Activated naive CD8-positive, alpha-beta T cell treated with anti-CD3 and anti-CD28 coated beads, Interleukin-2, amount 50 U/mL, for 24 hours (primary cell): ENCODE measurements at regions not wholly inside any gene's neighbourhood (a gene's known extent, or its start where the extent isn't known, plus 50 kb on each side); places are given as distances from the start of the nearest gene placed in this dataset.

Source experiments
- ATAC-seq: fragments of 150-1000 bp; cut with Tn5 transposase; one replicate; pipeline ENCODE4 v1.10.0; 2021
- DNase-seq: peaks from one replicate; pipeline ENCODE4 v3.0.0; 2021
- H3K27ac Mint-ChIP-seq: one replicate; pipeline ENCODE4 v1.8.0; 2021; ENCODE audit warnings: mild to moderate bottlenecking, mixed read lengths
- H3K27me3 Mint-ChIP-seq: one replicate; pipeline ENCODE4 v1.8.0; 2021; ENCODE audit warnings: mixed read lengths
- H3K36me3 Mint-ChIP-seq: one replicate; pipeline ENCODE4 v1.8.0; 2021; ENCODE audit warnings: low read depth, mixed read lengths
- H3K4me1 Mint-ChIP-seq: one replicate; pipeline ENCODE4 v1.8.0; 2021; ENCODE audit warnings: mixed read lengths
- H3K4me3 Mint-ChIP-seq: one replicate; pipeline ENCODE4 v1.8.0; 2021; ENCODE audit warnings: mild to moderate bottlenecking, moderate library complexity, mixed read lengths
- H3K9me3 Mint-ChIP-seq: one replicate; pipeline ENCODE4 v1.8.0; 2021; ENCODE audit warnings: mixed read lengths

DNA sequence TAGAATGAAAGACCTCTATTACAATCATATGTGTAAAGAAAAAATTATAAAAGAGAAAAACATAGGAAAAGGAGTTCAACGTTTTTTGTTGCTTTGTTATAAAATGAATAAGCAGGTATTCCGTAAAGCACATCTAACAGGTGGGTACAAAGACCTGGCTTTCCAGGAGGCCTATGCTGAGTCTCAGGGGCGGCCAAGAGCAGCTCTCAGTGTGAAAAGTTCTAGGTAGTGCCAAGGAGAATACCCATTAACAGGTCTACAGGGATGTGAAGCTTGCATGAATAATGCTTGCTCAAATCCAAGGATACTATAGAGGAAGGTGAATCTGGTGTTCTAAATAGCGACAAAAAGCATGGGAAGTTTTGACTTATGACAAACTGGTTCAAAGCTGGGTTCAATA, 944.4 kb downstream of the PDHA2 start:
- no peak overlapping the region for H3K4me3 Mint-ChIP-seq
- no peaks in the 10 kb centered on the region for H3K4me1 Mint-ChIP-seq
- H3K36me3 Mint-ChIP-seq, result no peaks in the 10 kb centered on the region
- no peak overlapping the region for H3K27ac Mint-ChIP-seq
- no peak for ATAC-seq
- DNase-seq, result no peak
- H3K9me3 Mint-ChIP-seq, result peaks cover 5% of the 10 kb centered on the region
- H3K27me3 Mint-ChIP-seq, result no peaks in the 10 kb centered on the region

DNA sequence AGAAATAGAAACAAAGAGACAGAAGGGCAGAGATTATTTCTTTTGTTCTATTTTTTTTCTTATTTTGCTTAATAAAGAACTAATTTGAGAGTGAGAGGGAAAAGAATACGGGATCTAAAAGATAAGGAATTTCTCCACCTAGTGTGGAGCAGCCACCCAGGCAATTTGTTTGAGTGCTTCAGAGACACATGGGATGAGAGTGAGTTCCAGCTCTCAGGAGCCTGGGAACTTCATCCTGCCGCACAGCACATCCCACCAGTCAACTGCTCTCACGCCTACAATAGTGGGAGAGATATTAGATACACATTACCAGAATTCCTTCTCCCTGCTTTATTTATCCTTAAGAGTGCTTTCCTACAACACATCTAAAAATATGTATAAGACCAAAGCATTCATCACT, 946.4 kb downstream of the PDHA2 start:
- Mint-ChIP-seq H3K27me3 (no peaks in the 10 kb centered on the region), H3K36me3 (no peaks in the 10 kb centered on the region), H3K4me3 (no peak overlapping the region), H3K4me1 (no peaks in the 10 kb centered on the region), H3K27ac (no peak overlapping the region), H3K9me3 (no peaks in the 10 kb centered on the region)
- DNase-seq, result no peak
- ATAC-seq, result no peak

DNA sequence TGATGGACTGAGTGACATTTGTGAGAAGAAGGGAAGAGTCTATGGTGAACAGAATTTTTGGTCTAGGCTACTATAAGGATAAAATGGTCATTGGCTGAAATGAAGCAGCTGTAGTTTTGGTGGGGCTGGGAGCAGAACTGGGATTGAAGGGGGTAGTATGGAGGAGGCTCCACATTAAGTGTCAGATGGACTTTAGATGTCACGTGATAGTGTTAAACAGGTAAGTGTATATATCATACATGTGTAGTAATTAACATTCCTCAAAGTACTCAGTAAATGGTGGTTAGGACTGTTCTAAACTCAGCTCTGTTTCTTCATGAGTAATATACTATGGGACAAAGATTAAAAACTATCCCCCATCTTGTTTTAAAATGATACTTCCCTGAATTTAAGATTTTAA, 947.9 kb downstream of the PDHA2 start:
- no peak for ATAC-seq

DNA sequence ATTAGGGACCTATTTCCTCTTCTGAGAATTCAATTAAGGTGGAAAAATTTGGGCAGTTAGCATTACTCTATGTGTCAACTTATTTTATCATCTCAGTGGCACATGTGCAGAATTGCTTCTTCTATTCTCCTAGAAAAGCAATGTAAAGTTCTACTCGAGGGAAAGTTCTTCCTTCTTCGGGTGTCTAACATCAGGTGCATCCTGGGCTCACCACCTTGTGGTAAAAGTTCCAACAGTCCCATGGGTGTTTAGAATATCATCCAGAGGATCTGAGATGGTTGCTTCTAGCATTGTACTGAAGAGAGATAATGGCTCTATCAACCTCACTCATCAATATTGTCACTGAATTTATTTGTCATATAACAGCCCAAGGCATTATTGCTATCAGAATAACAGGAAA, 969.7 kb downstream of the PDHA2 start:
- Mint-ChIP-seq H3K4me1 (no peaks in the 10 kb centered on the region), H3K4me3 (no peak overlapping the region), H3K36me3 (no peaks in the 10 kb centered on the region)

More for the DNA sequence above, 947.9 kb downstream of the PDHA2 start:
- Mint-ChIP-seq H3K9me3 (no peaks in the 10 kb centered on the region), H3K4me3 (no peak overlapping the region), H3K27ac (no peak overlapping the region), H3K27me3 (no peaks in the 10 kb centered on the region), H3K36me3 (no peaks in the 10 kb centered on the region), H3K4me1 (no peaks in the 10 kb centered on the region)
- DNase-seq, result no peak

DNA sequence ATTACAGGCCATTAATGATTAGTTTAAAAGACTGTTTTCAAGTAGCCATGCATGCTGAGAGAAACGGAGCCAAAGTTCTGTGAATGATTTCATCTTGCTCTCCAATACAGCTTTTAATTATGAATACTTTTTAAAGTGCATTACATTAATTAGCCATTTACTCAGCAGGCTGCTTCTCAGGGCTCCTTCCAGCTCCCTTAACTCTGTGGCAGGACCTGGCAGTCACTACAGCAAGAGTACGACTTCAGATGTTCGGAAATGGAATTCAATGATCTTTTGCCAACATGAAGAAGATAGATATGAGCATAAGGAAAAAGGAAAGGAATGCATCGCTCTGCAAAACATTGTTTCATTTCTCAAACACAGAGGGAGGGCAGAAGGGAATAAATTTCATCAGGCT, 987.2 kb downstream of the PDHA2 start:
- H3K27ac Mint-ChIP-seq, result no peak overlapping the region
- no peak overlapping the region for H3K4me3 Mint-ChIP-seq
- H3K9me3 Mint-ChIP-seq, result peaks cover 5% of the 10 kb centered on the region
- H3K4me1 Mint-ChIP-seq, result no peaks in the 10 kb centered on the region
- H3K27me3 Mint-ChIP-seq, result no peaks in the 10 kb centered on the region
- ATAC-seq (no peak), DNase-seq (no peak)
- no peaks in the 10 kb centered on the region for H3K36me3 Mint-ChIP-seq

More for the DNA sequence above, 969.7 kb downstream of the PDHA2 start:
- Mint-ChIP-seq H3K9me3 (peaks cover 4% of the 10 kb centered on the region), H3K27me3 (no peaks in the 10 kb centered on the region), H3K27ac (no peak overlapping the region)
- ATAC-seq (no peak), DNase-seq (no peak)

DNA sequence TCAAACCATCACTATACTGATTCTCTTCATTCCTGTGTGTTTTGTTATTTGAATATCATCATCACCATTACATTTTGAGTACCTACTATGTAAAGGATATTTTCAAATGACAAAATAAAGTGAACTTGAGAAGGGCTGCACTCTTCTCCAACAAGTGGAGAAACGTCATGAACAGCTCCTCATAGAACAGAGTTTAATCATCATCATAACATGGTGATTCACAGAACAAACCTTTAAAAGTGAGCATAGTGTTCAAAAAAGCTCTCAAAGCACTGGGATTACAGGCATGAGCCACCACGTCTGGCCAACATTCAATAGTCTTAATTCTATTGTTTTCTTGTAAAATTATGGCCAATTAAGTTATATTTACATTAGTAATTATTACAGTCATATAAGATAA, 993.9 kb downstream of the PDHA2 start:
- Mint-ChIP-seq H3K27ac (no peak overlapping the region), H3K4me3 (no peak overlapping the region), H3K27me3 (no peaks in the 10 kb centered on the region), H3K36me3 (no peaks in the 10 kb centered on the region), H3K4me1 (no peaks in the 10 kb centered on the region), H3K9me3 (peaks cover 5% of the 10 kb centered on the region)
- DNase-seq (no peak), ATAC-seq (no peak)

DNA sequence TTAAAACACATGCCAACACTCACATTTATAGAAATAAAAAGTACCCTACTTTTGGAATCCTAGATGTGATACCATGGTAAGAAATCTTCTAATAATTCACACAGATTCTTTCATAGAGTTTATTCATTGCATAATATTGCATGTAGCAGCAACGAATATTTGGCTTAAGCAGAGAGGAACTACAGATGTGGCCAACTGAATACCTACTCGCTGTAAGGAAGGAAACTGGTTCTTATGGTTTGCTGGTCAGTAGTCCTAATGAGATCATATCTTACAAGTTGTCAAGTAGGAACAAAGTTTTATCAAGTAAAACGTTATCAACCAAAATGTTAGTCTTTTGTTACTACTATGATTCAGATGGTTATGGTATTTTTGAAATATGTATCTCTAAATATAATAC, 996.1 kb downstream of the PDHA2 start:
- no peak overlapping the region for H3K27ac Mint-ChIP-seq
- DNase-seq, result no peak
- H3K27me3 Mint-ChIP-seq, result no peaks in the 10 kb centered on the region
- H3K4me1 Mint-ChIP-seq, result no peaks in the 10 kb centered on the region
- H3K9me3 Mint-ChIP-seq, result no peaks in the 10 kb centered on the region
- no peak for ATAC-seq
- no peak overlapping the region for H3K4me3 Mint-ChIP-seq
- no peaks in the 10 kb centered on the region for H3K36me3 Mint-ChIP-seq

DNA sequence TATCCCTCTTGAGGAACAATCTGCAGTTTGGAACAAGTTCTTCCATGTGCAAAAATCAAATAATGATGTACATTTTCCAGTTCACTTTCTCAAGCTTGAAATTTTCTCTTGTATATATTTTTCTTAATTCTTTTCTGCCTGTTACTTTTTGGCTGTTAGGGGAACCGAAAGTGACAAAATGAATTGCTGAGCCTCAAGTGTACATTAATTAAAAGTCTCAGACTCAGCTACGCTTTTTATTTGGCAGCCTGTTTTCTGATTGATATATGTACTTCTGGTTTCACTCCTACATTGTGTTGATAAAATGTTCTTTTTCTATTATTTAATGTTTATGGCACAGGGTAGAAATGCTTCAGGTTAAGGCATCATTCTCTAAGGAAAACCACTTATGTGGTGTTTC, 999.5 kb downstream of the PDHA2 start:
- H3K27ac Mint-ChIP-seq, result no peak overlapping the region
- no peak overlapping the region for H3K4me3 Mint-ChIP-seq
- DNase-seq, result no peak
- no peaks in the 10 kb centered on the region for H3K27me3 Mint-ChIP-seq
- ATAC-seq, result no peak
- H3K4me1 Mint-ChIP-seq, result no peaks in the 10 kb centered on the region
- H3K9me3 Mint-ChIP-seq, result peaks cover 5% of the 10 kb centered on the region
- H3K36me3 Mint-ChIP-seq, result no peaks in the 10 kb centered on the region

DNA sequence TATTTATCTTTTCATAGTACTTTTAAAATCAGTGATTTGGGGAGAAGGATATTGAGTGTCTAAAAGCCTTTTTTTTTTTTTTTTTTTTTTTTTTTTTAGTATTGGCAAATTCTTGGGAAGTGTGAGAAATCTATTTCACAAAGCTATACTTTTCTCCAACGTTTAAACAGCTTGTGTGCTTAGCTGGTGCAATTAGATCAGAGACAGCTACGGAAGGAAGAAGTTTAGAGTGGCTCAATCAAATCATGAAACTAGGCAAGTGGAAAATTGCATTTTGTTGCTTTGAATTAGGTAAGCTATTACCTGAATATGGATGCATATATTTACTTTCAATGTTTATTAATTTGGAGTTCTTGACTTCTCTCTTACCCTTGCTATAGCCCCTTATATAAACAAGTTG, 1001.9 kb downstream of the PDHA2 start:
- peaks cover 9% of the 10 kb centered on the region for H3K9me3 Mint-ChIP-seq
- ATAC-seq (no peak), DNase-seq (no peak)
- H3K4me1 Mint-ChIP-seq, result no peaks in the 10 kb centered on the region
- H3K27ac Mint-ChIP-seq, result no peak overlapping the region
- H3K36me3 Mint-ChIP-seq, result no peaks in the 10 kb centered on the region
- no peaks in the 10 kb centered on the region for H3K27me3 Mint-ChIP-seq
- H3K4me3 Mint-ChIP-seq, result no peak overlapping the region

DNA sequence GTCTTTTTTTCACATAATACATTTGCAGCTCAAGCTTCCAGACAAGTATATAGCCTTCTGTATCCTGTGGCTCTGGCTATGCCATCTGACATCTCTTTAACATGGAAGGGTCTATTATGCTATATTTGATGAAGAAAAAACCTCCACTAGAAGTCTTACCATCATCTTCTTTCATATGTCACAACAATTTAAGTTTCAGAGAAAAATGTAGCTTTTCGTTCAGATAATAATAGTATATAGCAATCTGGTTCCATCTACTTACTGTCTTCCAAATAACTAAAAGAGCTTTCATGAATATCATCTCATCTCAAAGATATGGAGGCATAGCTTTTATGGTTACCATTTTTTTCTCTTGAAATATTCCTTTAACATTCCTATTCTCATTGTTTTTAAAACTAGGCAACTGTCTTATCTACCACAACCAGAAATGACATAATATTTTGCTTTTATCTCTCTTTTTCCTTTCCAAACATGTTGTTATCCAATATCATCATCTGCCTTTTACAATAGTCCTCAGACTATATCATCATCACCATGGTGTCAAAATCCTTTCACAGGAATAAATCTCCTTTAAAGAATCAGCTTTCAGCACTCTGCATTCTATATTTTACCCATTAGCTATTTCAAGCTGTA, 1005.1 kb downstream of the PDHA2 start:
- DNase-seq, result no peak
- ATAC-seq, result no peak
- no peaks in the 10 kb centered on the region for H3K36me3 Mint-ChIP-seq

DNA sequence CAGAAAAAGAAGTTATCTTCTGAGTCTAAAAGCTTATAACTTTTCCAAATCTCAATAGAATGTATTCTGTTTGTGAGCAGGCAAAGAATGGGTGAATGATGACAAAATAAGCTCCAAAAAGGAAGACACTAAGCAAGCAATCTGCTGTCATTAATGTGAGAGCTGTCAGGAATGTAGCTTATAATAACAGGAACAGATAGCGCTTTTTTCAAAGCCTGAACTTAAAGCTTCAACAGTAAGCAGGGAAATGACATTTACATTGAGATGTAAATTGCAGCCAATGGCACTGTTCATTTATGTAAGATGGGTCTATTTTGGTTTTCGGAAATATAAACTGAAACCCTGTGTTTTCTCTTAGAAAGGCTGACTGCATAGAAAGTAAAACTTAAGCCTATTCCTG, 1005.9 kb downstream of the PDHA2 start:
- no peak for DNase-seq
- Mint-ChIP-seq H3K4me1 (no peaks in the 10 kb centered on the region), H3K27me3 (no peaks in the 10 kb centered on the region), H3K36me3 (no peaks in the 10 kb centered on the region), H3K4me3 (no peak overlapping the region), H3K9me3 (peaks cover 9% of the 10 kb centered on the region), H3K27ac (no peak overlapping the region)
- no peak for ATAC-seq

More for the DNA sequence above, 1005.1 kb downstream of the PDHA2 start:
- Mint-ChIP-seq H3K4me1 (no peaks in the 10 kb centered on the region), H3K27ac (no peak overlapping the region), H3K4me3 (no peak overlapping the region), H3K9me3 (peaks cover 9% of the 10 kb centered on the region), H3K27me3 (no peaks in the 10 kb centered on the region)

DNA sequence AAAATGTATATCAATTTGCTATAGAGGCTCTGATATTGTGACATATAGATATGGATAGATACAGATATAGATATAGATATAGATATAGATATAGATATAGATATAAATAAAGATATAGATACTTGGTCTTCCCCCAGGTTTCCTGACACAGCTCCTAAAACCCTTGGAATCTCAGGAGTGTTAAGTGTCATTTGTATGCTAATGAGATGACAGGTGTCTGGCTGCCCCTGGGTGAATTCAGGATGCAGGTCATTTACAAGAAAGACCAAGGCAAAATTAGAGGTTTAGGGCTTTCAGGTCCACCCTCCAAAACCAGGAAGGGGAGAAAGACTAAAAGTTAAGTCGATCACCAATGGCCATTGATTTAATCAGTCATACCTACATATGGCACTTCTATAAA, 1034.8 kb downstream of the PDHA2 start:
- Mint-ChIP-seq H3K9me3 (peaks cover 15% of the 10 kb centered on the region), H3K4me1 (no peaks in the 10 kb centered on the region), H3K36me3 (no peaks in the 10 kb centered on the region), H3K4me3 (no peak overlapping the region), H3K27ac (no peak overlapping the region), H3K27me3 (no peaks in the 10 kb centered on the region)
- DNase-seq (no peak), ATAC-seq (no peak)

DNA sequence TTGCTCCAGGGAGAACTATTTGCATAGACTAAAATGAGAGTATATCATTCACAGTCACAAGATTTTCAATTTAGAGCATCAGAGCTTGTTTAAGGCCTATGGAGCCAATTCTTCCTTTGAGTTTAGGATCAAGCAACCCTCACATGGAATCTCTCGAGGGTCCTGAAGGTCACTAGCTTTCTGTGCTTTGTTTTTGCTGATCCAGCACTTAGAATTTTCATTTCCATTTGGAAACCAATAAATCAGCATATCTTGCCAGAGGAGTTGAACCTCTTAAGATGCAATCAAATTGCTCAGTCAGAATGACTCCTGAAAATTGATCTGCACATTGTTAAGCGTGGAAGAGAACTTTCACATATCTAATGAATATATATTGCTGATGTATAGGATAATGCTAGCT, 1039.6 kb downstream of the PDHA2 start:
- H3K27me3 Mint-ChIP-seq, result no peaks in the 10 kb centered on the region
- no peak for ATAC-seq
- no peak overlapping the region for H3K4me3 Mint-ChIP-seq
- peaks cover 15% of the 10 kb centered on the region for H3K9me3 Mint-ChIP-seq
- no peak overlapping the region for H3K27ac Mint-ChIP-seq
- no peak for DNase-seq
- H3K36me3 Mint-ChIP-seq, result no peaks in the 10 kb centered on the region
- no peaks in the 10 kb centered on the region for H3K4me1 Mint-ChIP-seq

DNA sequence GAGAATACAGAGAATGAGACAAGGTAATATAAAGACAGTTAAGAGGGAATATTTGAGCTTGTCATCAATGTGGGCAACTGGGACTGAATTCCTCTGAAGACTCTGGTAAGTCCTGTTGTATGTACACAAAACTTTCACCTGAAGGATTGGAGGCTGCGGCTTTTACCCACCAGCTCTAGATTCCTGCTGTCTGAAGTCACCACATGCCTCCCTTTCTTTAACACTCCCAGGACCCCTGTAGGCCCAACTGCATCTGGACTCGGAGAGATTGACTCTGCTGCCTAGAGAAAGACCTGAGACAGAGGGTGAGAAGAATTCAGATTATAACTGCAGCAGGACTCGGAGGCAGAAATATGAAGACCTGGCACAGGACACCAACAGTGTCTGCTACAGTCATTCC, 1048.0 kb downstream of the PDHA2 start:
- Mint-ChIP-seq H3K9me3 (peaks cover 11% of the 10 kb centered on the region), H3K27ac (no peak overlapping the region), H3K27me3 (no peaks in the 10 kb centered on the region), H3K36me3 (no peaks in the 10 kb centered on the region), H3K4me1 (no peaks in the 10 kb centered on the region), H3K4me3 (no peak overlapping the region)
- DNase-seq, result no peak
- no peak for ATAC-seq

DNA sequence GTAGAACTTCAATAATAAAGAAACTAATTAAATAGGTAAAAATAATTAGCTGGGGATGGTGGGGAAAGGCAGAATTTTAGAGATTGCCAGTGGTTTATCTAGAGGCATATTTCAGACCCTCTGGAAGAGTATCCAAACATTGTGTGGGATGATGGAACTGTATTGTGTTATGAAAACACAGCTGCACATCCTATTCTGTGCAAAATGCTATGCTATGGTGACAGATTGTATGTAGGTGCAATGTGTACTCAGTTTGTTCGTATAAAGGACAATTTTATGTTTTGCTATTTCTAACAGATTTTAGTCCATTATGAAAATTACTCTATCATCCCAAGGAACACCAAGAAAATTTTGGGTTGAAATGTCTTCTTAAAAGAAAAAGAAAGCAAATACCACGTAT, 1054.7 kb downstream of the PDHA2 start:
- H3K4me1 Mint-ChIP-seq, result no peaks in the 10 kb centered on the region
- peaks cover 20% of the 10 kb centered on the region for H3K9me3 Mint-ChIP-seq
- no peak overlapping the region for H3K4me3 Mint-ChIP-seq
- H3K27ac Mint-ChIP-seq, result no peak overlapping the region
- DNase-seq, result no peak
- no peak for ATAC-seq
- no peaks in the 10 kb centered on the region for H3K27me3 Mint-ChIP-seq
- H3K36me3 Mint-ChIP-seq, result no peaks in the 10 kb centered on the region

DNA sequence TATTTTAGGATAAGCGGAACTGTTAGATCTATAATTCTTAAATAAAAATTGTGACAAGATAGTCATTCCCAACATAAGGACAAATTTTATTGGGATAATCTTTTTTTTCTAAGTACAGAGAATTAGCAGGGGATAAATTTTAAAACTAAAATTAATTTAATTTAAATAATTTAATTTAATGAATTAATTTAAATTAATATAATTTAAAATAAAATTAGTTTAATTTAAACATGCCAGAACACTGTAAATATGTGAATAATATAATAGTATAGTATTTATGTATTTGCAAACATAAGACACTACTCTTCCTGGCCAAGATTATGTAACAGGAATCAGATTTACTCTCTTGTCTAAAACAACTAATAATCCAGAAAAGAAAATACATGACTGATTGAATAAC, 1055.9 kb downstream of the PDHA2 start:
- Mint-ChIP-seq H3K9me3 (peaks cover 16% of the 10 kb centered on the region), H3K36me3 (no peaks in the 10 kb centered on the region), H3K4me3 (no peak overlapping the region), H3K4me1 (no peaks in the 10 kb centered on the region), H3K27ac (no peak overlapping the region), H3K27me3 (no peaks in the 10 kb centered on the region)
- ATAC-seq (no peak), DNase-seq (no peak)
